ENCODE measurements at regions not wholly inside any gene's neighbourhood (a gene's known extent, or its start where the extent isn't known, plus 50 kb on each side); places are given as distances from the start of the nearest gene placed in this dataset.

- H3K79me1 ChIP-seq (ENCODE audit: insufficient read depth, low read depth, low read length, poor library complexity, severe bottlenecking) = no peaks in the 10 kb centered on the region
- no peak for TF ChIP-seq CTCF (conservative IDR thresholded peaks at IDR 0.05)
- no peak overlapping the region for H2BK15ac ChIP-seq (ENCODE audit: low read depth, low read length)
- no peak overlapping the region for H3K4ac ChIP-seq (ENCODE audit: low read depth, low read length)
- Mint-ChIP-seq H3K4me1 (peaks cover 13 to 17% of the 10 kb centered on the region in 2 experiments), H3K4me3 (no peak overlapping the region), H3K9me3 (no peaks in the 10 kb centered on the region; a peak in 3 of 5 replicates), H3K27ac (no peak overlapping the region), H3K36me3 (ENCODE audit: insufficient read depth in 1 of 3, low read depth in 3 of 3) (no peaks in the 10 kb centered on the region), H3K27me3 (ENCODE audit: low read depth) (peaks cover 5% of the 10 kb centered on the region; the same call in 1 of the 2 replicates)
- no peak overlapping the region for H2BK120ac ChIP-seq (ENCODE audit: low read depth, low read length, poor library complexity, severe bottlenecking)
- no peaks in the 10 kb centered on the region for H3K27me3 ChIP-seq (ENCODE audit: insufficient read depth, low read length)
- no peak overlapping the region for H3K56ac ChIP-seq (ENCODE audit: insufficient read length, low read depth, low read length)
- no peak overlapping the region for H3K23ac ChIP-seq (ENCODE audit: insufficient read length, low read depth, low read length)
- no peak overlapping the region for H4K8ac ChIP-seq (replicated peaks; ENCODE audit: insufficient read length, low read depth, low read length)
- H4K5ac ChIP-seq (ENCODE audit: insufficient read length, low read depth, low read length) = no peak overlapping the region
- H3K27ac ChIP-seq (ENCODE audit: insufficient read length, low read depth, low read length) = no peak overlapping the region
- H2BK12ac ChIP-seq (ENCODE audit: insufficient read length, low read depth, low read length) = no peak overlapping the region
- no CpG with 5 or more reads among the region's 3 CpGs for WGBS (ENCODE audit: extremely low coverage, insufficient read length, low lambda C conversion rate)
- H4K20me1 ChIP-seq (ENCODE audit: control insufficient read depth, insufficient read depth, insufficient read length) = no peaks in the 10 kb centered on the region
- no peaks in the 10 kb centered on the region for H3K79me2 ChIP-seq (ENCODE audit: insufficient read depth, low read length)
- no peak for DNase-seq
- no peak overlapping the region for H3K9ac ChIP-seq (ENCODE audit: extremely low read depth, insufficient read length, low read length)
- H3K4me1 ChIP-seq (ENCODE audit: insufficient read depth, low read length) = no peaks in the 10 kb centered on the region
- H2AFZ ChIP-seq (ENCODE audit: low read length) = no peak overlapping the region
- H4K91ac ChIP-seq (ENCODE audit: insufficient read length, low read depth, low read length) = no peak overlapping the region
- no peak overlapping the region for H3K18ac ChIP-seq (ENCODE audit: insufficient read length, low read depth, low read length)
- H2BK5ac ChIP-seq (ENCODE audit: insufficient read length, low read length) = no peak overlapping the region
- no peak overlapping the region for H3K4me2 ChIP-seq (ENCODE audit: insufficient read depth, insufficient read length, low read length)
- H3K14ac ChIP-seq (ENCODE audit: insufficient read depth, low read length) = no peak overlapping the region
- no peak overlapping the region for H2BK20ac ChIP-seq (ENCODE audit: low read depth, low read length, poor library complexity, severe bottlenecking)
- H3K23me2 ChIP-seq (ENCODE audit: insufficient read length, low read depth, low read length, poor library complexity, severe bottlenecking) = no peaks in the 10 kb centered on the region
- H3T11ph ChIP-seq (ENCODE audit: low read length) = no peak overlapping the region
- H2AK5ac ChIP-seq (ENCODE audit: insufficient read length, low read length) = no peak overlapping the region
- H3K9me3 ChIP-seq (ENCODE audit: control insufficient read depth, low read depth, low read length) = no peaks in the 10 kb centered on the region
Observed at GRCh38 chr6:26306232-26306631, 58.8 kb upstream of the BTN3A2 start.

Data from H9 (cell line).